NT2/D1 (cell line): ENCODE measurements at regions not wholly inside any gene's neighbourhood (a gene's known extent, or its start where the extent isn't known, plus 50 kb on each side); places are given as distances from the start of the nearest gene placed in this dataset.

Experiments
- YY1 ChIP-seq: IDR thresholded peaks from 2 replicates; pipeline ENCODE4 v1.6.1; 2011; ENCODE audit not compliant: insufficient read length, insufficient read depth
- ZNF274 ChIP-seq: IDR thresholded peaks from 2 replicates; pipeline ENCODE4 v1.6.1; 2011; ENCODE audit warnings: mild to moderate bottlenecking, low read depth, low read length

GRCh38 chr2:147224070-147224469, 620.8 kb upstream of the ACVR2A start:
- TF ChIP-seq YY1 (no peak), ZNF274 (no peak)
